ENCODE measurements at regions not wholly inside any gene's neighbourhood (a gene's known extent, or its start where the extent isn't known, plus 50 kb on each side); places are given as distances from the start of the nearest gene placed in this dataset.
A peak's percentile ranks its signal among the peaks of the same experiment; 100 is the strongest.

- CTCF ChIA-PET = interaction anchor here (0.7 kb wide), 1 partner anchor 52 kb away, joined by 3 read pairs; no protein-coding TSS in a partner anchor
- no peaks in the 10 kb centered on the region for H3K4me1 ChIP-seq (ENCODE audit: control insufficient read depth in 1 of 2, insufficient read depth in 2 of 2, low read length in 2 of 2)
- no TSS peak for BruUV-seq (replicated peaks)
- DNase-seq (ENCODE audit: low read depth, low spot score) = no peak
- H3K36me3 ChIP-seq (ENCODE audit: control insufficient read depth in 1 of 2, insufficient read depth in 2 of 2, low read length in 2 of 2) = no peaks in the 10 kb centered on the region
- 0 out of 2 replicates have a peak, but pooled peaks cover 2% of the 10 kb centered on the region for H3K9me2 ChIP-seq (ENCODE audit: insufficient read depth)
- H3K4me2 ChIP-seq (ENCODE audit: low read length) = no peak overlapping the region
- no peaks in the 10 kb centered on the region for H3K79me2 ChIP-seq (ENCODE audit: insufficient read depth, low read length)
- intact Hi-C loops (cut with micrococcal nuclease) = no loop called here
- no peak for TF ChIP-seq EZH2 (IDR thresholded peaks at IDR 0.05)
- TF ChIP-seq, protein P1, sequence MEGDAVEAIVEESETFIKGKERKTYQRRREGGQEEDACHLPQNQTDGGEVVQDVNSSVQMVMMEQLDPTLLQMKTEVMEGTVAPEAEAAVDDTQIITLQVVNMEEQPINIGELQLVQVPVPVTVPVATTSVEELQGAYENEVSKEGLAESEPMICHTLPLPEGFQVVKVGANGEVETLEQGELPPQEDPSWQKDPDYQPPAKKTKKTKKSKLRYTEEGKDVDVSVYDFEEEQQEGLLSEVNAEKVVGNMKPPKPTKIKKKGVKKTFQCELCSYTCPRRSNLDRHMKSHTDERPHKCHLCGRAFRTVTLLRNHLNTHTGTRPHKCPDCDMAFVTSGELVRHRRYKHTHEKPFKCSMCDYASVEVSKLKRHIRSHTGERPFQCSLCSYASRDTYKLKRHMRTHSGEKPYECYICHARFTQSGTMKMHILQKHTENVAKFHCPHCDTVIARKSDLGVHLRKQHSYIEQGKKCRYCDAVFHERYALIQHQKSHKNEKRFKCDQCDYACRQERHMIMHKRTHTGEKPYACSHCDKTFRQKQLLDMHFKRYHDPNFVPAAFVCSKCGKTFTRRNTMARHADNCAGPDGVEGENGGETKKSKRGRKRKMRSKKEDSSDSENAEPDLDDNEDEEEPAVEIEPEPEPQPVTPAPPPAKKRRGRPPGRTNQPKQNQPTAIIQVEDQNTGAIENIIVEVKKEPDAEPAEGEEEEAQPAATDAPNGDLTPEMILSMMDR (IDR thresholded peaks at IDR 0.05 in 2 of 3, conservative IDR thresholded peaks at IDR 0.05 in 1 of 3; ENCODE audit: borderline replicate concordance in 1 of 3, insufficient read depth in 1 of 3, low read depth in 2 of 3, low read length in 2 of 3) = peak in 2 of 3 experiments; percentile 17 to 28; a peak in 2 of 6 replicates
- peak; percentile 44 for TF ChIP-seq RAD21 (IDR thresholded peaks at IDR 0.05; ENCODE audit: low read depth)
- no peak overlapping the region for H3K9ac ChIP-seq (ENCODE audit: low read length)
- no peak for ATAC-seq
- no peaks in the 10 kb centered on the region for H4K20me1 ChIP-seq (ENCODE audit: insufficient read depth)
- POLR2A ChIA-PET = no interaction called here
- no peaks in the 10 kb centered on the region for H3K9me3 ChIP-seq (ENCODE audit: control insufficient read depth in 1 of 2, insufficient read depth in 1 of 2, low read depth in 1 of 2, low read length in 2 of 2)
- H3K27me3 ChIP-seq (ENCODE audit: insufficient read depth, low read length) = no peaks in the 10 kb centered on the region
- H2AFZ ChIP-seq (ENCODE audit: low read depth, low read length, poor library complexity, severe bottlenecking) = no peak overlapping the region
- RAD21 ChIA-PET (ENCODE audit: low non-redundant PET in 1 of 2, low total read pairs in 2 of 2, uncharacterized antibody in 2 of 2, unreplicated experiment in 2 of 2) = no interaction called here
- H3K27ac ChIP-seq (ENCODE audit: low read depth, low read length) = no peak overlapping the region
- no peak overlapping the region for H3K4me3 ChIP-seq (replicated peaks in 1 of 2; ENCODE audit: low read depth in 1 of 2, low read length in 2 of 2)
These were observed 1282.3 kb upstream of the TENM3 start for GRCh38 chr4:180960743-180961401.

GRCh38 chr4:180962268-180962667 lies 1280.9 kb upstream of the TENM3 start:
- Histone ChIP-seq H3K9ac (ENCODE audit: low read length) (no peak overlapping the region), H3K9me3 (ENCODE audit: control insufficient read depth in 1 of 2, insufficient read depth in 1 of 2, low read depth in 1 of 2, low read length in 2 of 2) (no peaks in the 10 kb centered on the region), H4K20me1 (ENCODE audit: insufficient read depth) (no peaks in the 10 kb centered on the region), H3K9me2 (ENCODE audit: insufficient read depth) (0 out of 2 replicates have a peak, but pooled peaks cover 2% of the 10 kb centered on the region), H3K27me3 (ENCODE audit: insufficient read depth, low read length) (no peaks in the 10 kb centered on the region), H3K4me1 (ENCODE audit: control insufficient read depth in 1 of 2, insufficient read depth in 2 of 2, low read length in 2 of 2) (no peaks in the 10 kb centered on the region), H3K79me2 (ENCODE audit: insufficient read depth, low read length) (no peaks in the 10 kb centered on the region), H3K4me3 (replicated peaks in 1 of 2; ENCODE audit: low read depth in 1 of 2, low read length in 2 of 2) (no peak overlapping the region), H3K27ac (ENCODE audit: low read depth, low read length) (no peak overlapping the region), H2AFZ (ENCODE audit: low read depth, low read length, poor library complexity, severe bottlenecking) (no peak overlapping the region), H3K36me3 (ENCODE audit: control insufficient read depth in 1 of 2, insufficient read depth in 2 of 2, low read length in 2 of 2) (no peaks in the 10 kb centered on the region), H3K4me2 (ENCODE audit: low read length) (no peak overlapping the region)
- BruUV-seq (replicated peaks) = no TSS peak
- ATAC-seq (no peak), DNase-seq (ENCODE audit: low read depth, low spot score) (no peak)
- ChIA-PET RAD21 (ENCODE audit: low non-redundant PET in 1 of 2, low total read pairs in 2 of 2, uncharacterized antibody in 2 of 2, unreplicated experiment in 2 of 2) (no interaction called here), POLR2A (no interaction called here), CTCF (no interaction called here)
- no peak for TF ChIP-seq ZFX (IDR thresholded peaks at IDR 0.05)
- no peak for TF ChIP-seq SIN3A (IDR thresholded peaks at IDR 0.05; ENCODE audit: low read depth)
- no peak for TF ChIP-seq EZH2 (IDR thresholded peaks at IDR 0.05)
- no peak for TF ChIP-seq FOSL1 (IDR thresholded peaks at IDR 0.05; ENCODE audit: low read depth)
- TF ChIP-seq ELF1 (IDR thresholded peaks at IDR 0.05; ENCODE audit: borderline replicate concordance, low read depth) = no peak
- TF ChIP-seq, protein P2, sequence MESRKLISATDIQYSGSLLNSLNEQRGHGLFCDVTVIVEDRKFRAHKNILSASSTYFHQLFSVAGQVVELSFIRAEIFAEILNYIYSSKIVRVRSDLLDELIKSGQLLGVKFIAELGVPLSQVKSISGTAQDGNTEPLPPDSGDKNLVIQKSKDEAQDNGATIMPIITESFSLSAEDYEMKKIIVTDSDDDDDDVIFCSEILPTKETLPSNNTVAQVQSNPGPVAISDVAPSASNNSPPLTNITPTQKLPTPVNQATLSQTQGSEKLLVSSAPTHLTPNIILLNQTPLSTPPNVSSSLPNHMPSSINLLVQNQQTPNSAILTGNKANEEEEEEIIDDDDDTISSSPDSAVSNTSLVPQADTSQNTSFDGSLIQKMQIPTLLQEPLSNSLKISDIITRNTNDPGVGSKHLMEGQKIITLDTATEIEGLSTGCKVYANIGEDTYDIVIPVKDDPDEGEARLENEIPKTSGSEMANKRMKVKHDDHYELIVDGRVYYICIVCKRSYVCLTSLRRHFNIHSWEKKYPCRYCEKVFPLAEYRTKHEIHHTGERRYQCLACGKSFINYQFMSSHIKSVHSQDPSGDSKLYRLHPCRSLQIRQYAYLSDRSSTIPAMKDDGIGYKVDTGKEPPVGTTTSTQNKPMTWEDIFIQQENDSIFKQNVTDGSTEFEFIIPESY (IDR thresholded peaks at IDR 0.05; ENCODE audit: extremely low read depth, insufficient replicate concordance, low read length) = no peak
- no peak for TF ChIP-seq EGR1 (IDR thresholded peaks at IDR 0.05; ENCODE audit: low read depth)
- no peak for TF ChIP-seq POLR2AphosphoS5 (IDR thresholded peaks at IDR 0.05; ENCODE audit: low read depth, low read length)
- intact Hi-C loops (cut with micrococcal nuclease) = no loop called here

Measured in HCT116 (cell line).